IMR-90 (cell line): ENCODE measurements at regions not wholly inside any gene's neighbourhood (a gene's known extent, or its start where the extent isn't known, plus 50 kb on each side); places are given as distances from the start of the nearest gene placed in this dataset.

Experiments
- ATAC-seq: fragments of 200-7000 bp; cut with Tn5 transposase; 2 replicates; pipeline ENCODE4 v1.9.1; 2020; ENCODE audit warnings: low read depth, mild to moderate bottlenecking, moderate library complexity
- BruUV-seq: library from RNA; stranded (reverse); fragments of 400-500 nt; replicated peaks from 2 replicates; lab custom pipeline; 2021; lab: Mats Ljungman, UMichigan
- CTCF ChIA-PET: fragments of 300-600 bp; formaldehyde crosslinking; extraction: SDS; loops from one replicate; lab custom pipeline; 2021; ENCODE audit warnings: antibody characterized with exemption; lab: Yijun Ruan, JAX
- POLR2A ChIA-PET: fragments of 300-600 bp; sonication (Branson Sonifier 250); formaldehyde crosslinking; loops from one replicate; lab custom pipeline; 2022; ENCODE audit warnings: antibody characterized with exemption; ENCODE audit not compliant: unreplicated experiment; lab: Charles Lee
- DNase-seq: peaks from one replicate; pipeline ENCODE4 v3.0.0; 2013
- H2AFZ ChIP-seq: replicated peaks from 2 replicates; pipeline ENCODE3; 2013; ENCODE audit warnings: low read length, mild to moderate bottlenecking; ENCODE audit not compliant: poor library complexity
- H2AK5ac ChIP-seq: 2 replicates; pipeline ENCODE4 v1.6.1; 2013; ENCODE audit warnings: low read depth, low read length, inconsistent platforms
- H2AK9ac ChIP-seq: replicated peaks from 2 replicates; pipeline ENCODE3; 2013; ENCODE audit warnings: mild to moderate bottlenecking, low read depth, low read length, moderate library complexity; ENCODE audit not compliant: poor library complexity
- H2BK120ac ChIP-seq: 2 replicates; pipeline ENCODE4 v1.6.1; 2013; ENCODE audit warnings: low read depth, low read length, inconsistent platforms
- H2BK15ac ChIP-seq: 3 replicates; pipeline ENCODE4 v1.6.1; 2013; ENCODE audit warnings: low read depth, low read length, inconsistent platforms
- H2BK20ac ChIP-seq: 2 replicates; pipeline ENCODE4 v1.6.1; 2013; ENCODE audit warnings: low read depth, mild to moderate bottlenecking, inconsistent platforms, low read length, moderate library complexity
- H2BK5ac ChIP-seq: 2 replicates; pipeline ENCODE4 v1.6.1; 2013; ENCODE audit warnings: mild to moderate bottlenecking, low read depth, low read length, inconsistent platforms; ENCODE audit not compliant: poor library complexity, severe bottlenecking
- H3K14ac ChIP-seq: replicated peaks from 2 replicates; pipeline ENCODE4 v1.6.1; 2013; ENCODE audit warnings: low read depth, low read length, inconsistent platforms
- H3K18ac ChIP-seq: 2 replicates; pipeline ENCODE4 v1.6.1; 2013; ENCODE audit warnings: low read depth, low read length, control low read depth
- H3K23ac ChIP-seq: 2 replicates; pipeline ENCODE4 v1.6.1; 2013; ENCODE audit warnings: low read depth, low read length, inconsistent platforms
- H3K27ac ChIP-seq: 2 replicates; pipeline ENCODE4 v1.5.1; 2013; ENCODE audit warnings: mild to moderate bottlenecking, control low read depth, low read length; ENCODE audit not compliant: insufficient read depth
- H3K27me3 ChIP-seq: 2 replicates; pipeline ENCODE4 v1.6.1; 2013; ENCODE audit warnings: low read length; ENCODE audit not compliant: control insufficient read depth, insufficient read depth
- H3K36me3 ChIP-seq: 2 replicates; pipeline ENCODE4 v1.6.1; 2013; ENCODE audit warnings: low read length, mixed read lengths; ENCODE audit not compliant: control insufficient read depth, insufficient read depth
- H3K4ac ChIP-seq: 2 replicates; pipeline ENCODE4 v1.6.1; 2013; ENCODE audit warnings: low read depth, low read length, inconsistent platforms
- H3K4me1 ChIP-seq: 2 replicates; pipeline ENCODE4 v1.6.1; 2013; ENCODE audit warnings: low read length, mixed read lengths; ENCODE audit not compliant: control insufficient read depth, insufficient read depth
- H3K4me2 ChIP-seq: 2 replicates; pipeline ENCODE4 v1.6.1; 2013; ENCODE audit warnings: low read depth, mild to moderate bottlenecking, control low read depth, low read length, moderate library complexity
- H3K4me3 ChIP-seq: 2 replicates; pipeline ENCODE4 v1.5.1; 2013; ENCODE audit warnings: low read depth, mild to moderate bottlenecking, control low read depth, low read length, moderate library complexity; ENCODE audit not compliant: insufficient read depth
- H3K56ac ChIP-seq: 2 replicates; pipeline ENCODE4 v1.6.1; 2013; ENCODE audit warnings: low read length, inconsistent platforms; ENCODE audit not compliant: insufficient read depth; ENCODE audit errors: extremely low read depth
- H3K79me1 ChIP-seq, 2 experiments: 2 replicates each; pipeline ENCODE4 v1.6.1; 2013; ENCODE audit warnings: low read length in 2 of 2, inconsistent platforms in 1 of 2, low read depth in 1 of 2
- H3K9ac ChIP-seq: 2 replicates; pipeline ENCODE4 v1.6.1; 2013; ENCODE audit warnings: low read depth, low read length, control low read depth
- H3K9me1 ChIP-seq: 2 replicates; pipeline ENCODE4 v1.6.1; 2013; ENCODE audit warnings: low read length, inconsistent platforms; ENCODE audit not compliant: insufficient read depth
- H3K9me3 ChIP-seq: 2 replicates; pipeline ENCODE4 v1.6.1; 2013; ENCODE audit warnings: low read length; ENCODE audit not compliant: control insufficient read depth, insufficient read depth
- H4K20me1 ChIP-seq: 2 replicates; pipeline ENCODE4 v1.6.1; 2013; ENCODE audit warnings: low read length, inconsistent platforms; ENCODE audit not compliant: insufficient read depth
- H4K5ac ChIP-seq: 2 replicates; pipeline ENCODE4 v1.6.1; 2013; ENCODE audit warnings: mild to moderate bottlenecking, low read depth, low read length, control low read depth
- H4K8ac ChIP-seq, 2 experiments: 2 replicates each; pipeline ENCODE4 v1.6.1; 2013; ENCODE audit warnings: low read depth in 2 of 2, low read length in 2 of 2, control low read depth in 1 of 2, inconsistent platforms in 1 of 2
- H4K91ac ChIP-seq: 2 replicates; pipeline ENCODE4 v1.6.1; 2013; ENCODE audit warnings: low read depth, low read length, inconsistent platforms; ENCODE audit not compliant: insufficient read depth
- CEBPB ChIP-seq: IDR thresholded peaks from 2 replicates; pipeline ENCODE4 v1.6.1; 2012; ENCODE audit warnings: low read depth, low read length, improper control_type of control experiment
- MAFK ChIP-seq: IDR thresholded peaks from 2 replicates; pipeline ENCODE4 v1.6.1; 2012; ENCODE audit warnings: low read depth, low read length, improper control_type of control experiment
- MAZ ChIP-seq: IDR thresholded peaks from 2 replicates; pipeline ENCODE4 v1.6.1; 2012; ENCODE audit warnings: low read depth, mild to moderate bottlenecking, low read length, improper control_type of control experiment, moderate library complexity, borderline replicate concordance
- NFE2L2 ChIP-seq: fragments of 150-350 bp; IDR thresholded peaks from 2 replicates; pipeline ENCODE4 v1.6.1; 2016; ENCODE audit warnings: low read depth, mild to moderate bottlenecking, low read length
- POLR2A ChIP-seq: IDR thresholded peaks from 2 replicates; pipeline ENCODE4 v1.6.1; 2012; ENCODE audit warnings: mild to moderate bottlenecking, low read depth, low read length
- RAD21 ChIP-seq: IDR thresholded peaks from 2 replicates; pipeline ENCODE4 v1.6.1; 2012; ENCODE audit warnings: low read length, improper control_type of control experiment
- RCOR1 ChIP-seq: IDR thresholded peaks from 2 replicates; pipeline ENCODE4 v1.6.1; 2012; ENCODE audit warnings: mild to moderate bottlenecking, low read length, improper control_type of control experiment; ENCODE audit not compliant: insufficient replicate concordance
- SMC3 ChIP-seq: fragments of 150-350 bp; IDR thresholded peaks from 2 replicates; pipeline ENCODE4 v1.6.1; 2016; ENCODE audit warnings: low read depth, mild to moderate bottlenecking, antibody characterized with exemption, low read length, moderate library complexity
- WGBS, 2 experiments: methylation state at CpG; one replicate each; pipeline versions ENCODE4 v1.1.5 to v1.1.7; 2013; ENCODE audit warnings: missing lambda C conversion rate in 2 of 2; ENCODE audit not compliant: insufficient read length in 1 of 2; ENCODE audit errors: extremely low coverage in 2 of 2; 5-methylcytosine and 5-hydroxymethylcytosine counted together
- dilution Hi-C: fragments of 300-500 bp; cut with HindIII; formaldehyde crosslinking; loops from one replicate; pipeline ENCODE4 v1.14.3; 2018; ENCODE audit warnings: low sequenced_read_pairs; ENCODE audit not compliant: unreplicated experiment
- in situ Hi-C: fragments of 300-500 bp; cut with MboI; formaldehyde crosslinking; loops from 3 replicates; pipeline ENCODE4 v1.14.3; 2019; ENCODE audit warnings: low sequenced_read_pairs, inconsistent platforms, mixed read lengths
- intact Hi-C: fragments of 100-400 bp; cut with micrococcal nuclease; formaldehyde crosslinking; loops from 2 replicates; pipeline ENCODE4 v1.10.0; 2022
- TF ChIP-seq, protein P1 (sequence below): fragments of 150-350 bp; IDR thresholded peaks from 2 replicates; pipeline ENCODE4 v1.6.1; 2016; ENCODE audit warnings: low read depth, mild to moderate bottlenecking, low read length, moderate library complexity, borderline replicate concordance
- TF ChIP-seq, protein P2 (sequence below): conservative IDR thresholded peaks from 2 replicates; pipeline ENCODE4 v1.5.1; 2012; ENCODE audit warnings: mild to moderate bottlenecking, low read depth, low read length, improper control_type of control experiment
- TF ChIP-seq, protein P3 (sequence below): fragments of 150-350 bp; IDR thresholded peaks from 2 replicates; pipeline ENCODE4 v1.6.1; 2017; ENCODE audit warnings: mild to moderate bottlenecking, antibody characterized with exemption, low read length, low read depth

DNA sequence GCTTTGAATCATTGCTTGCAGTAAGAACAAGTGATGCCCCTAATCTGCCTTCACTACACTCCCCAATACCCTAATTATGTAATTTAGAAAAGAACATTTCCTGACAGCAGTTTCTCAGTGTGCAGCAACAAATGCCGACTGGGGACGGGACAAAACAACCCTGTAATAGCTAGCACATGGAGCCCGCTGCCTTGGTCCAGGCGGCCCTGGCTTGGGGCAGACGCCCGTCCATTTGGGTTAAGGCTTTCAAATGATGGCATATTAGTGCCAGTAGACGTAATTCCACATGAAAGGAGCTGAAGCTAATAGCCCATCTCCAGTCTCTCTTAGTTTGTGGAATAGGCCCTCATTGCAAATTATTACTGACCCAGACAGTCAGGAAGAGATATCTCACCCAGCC lies 150.6 kb upstream of the PITX1 start:
- no peak for ATAC-seq
- 88% methylated on average over 4 of the region's 7 CpGs; no CpG with 5 or more reads in 1 of the 2 experiments for WGBS, 2 experiments
- Histone ChIP-seq H2AK5ac (no peak overlapping the region), H2BK15ac (no peak overlapping the region), H3K27ac (no peak overlapping the region), H3K14ac (no peak overlapping the region), H3K56ac (no peak overlapping the region), H3K4me3 (no peak overlapping the region), H4K20me1 (no peaks in the 10 kb centered on the region), H3K9me1 (no peaks in the 10 kb centered on the region), H3K27me3 (peaks cover 2% of the 10 kb centered on the region; the same call in 1 of the 2 replicates), H3K9me3 (no peaks in the 10 kb centered on the region), H4K91ac (no peak overlapping the region), H3K4me2 (no peak overlapping the region), H2AK9ac (no peak overlapping the region), H2BK20ac (no peak overlapping the region), H3K79me1 (no peaks in the 10 kb centered on the region), H2BK120ac (no peak overlapping the region), H3K36me3 (no peaks in the 10 kb centered on the region), H4K5ac (no peak overlapping the region), H2AFZ (no peak overlapping the region), H3K18ac (no peak overlapping the region), H2BK5ac (no peak overlapping the region), H3K4ac (no peak overlapping the region), H3K9ac (no peak overlapping the region), H3K4me1 (peaks cover 6% of the 10 kb centered on the region; the same call in 1 of the 2 replicates), H4K8ac (no peak overlapping the region), H3K23ac (no peak overlapping the region)
- DNase-seq: no peak
- CTCF ChIA-PET: no interaction called here
- no peak for TF ChIP-seq POLR2A
- TF ChIP-seq, protein P1, sequence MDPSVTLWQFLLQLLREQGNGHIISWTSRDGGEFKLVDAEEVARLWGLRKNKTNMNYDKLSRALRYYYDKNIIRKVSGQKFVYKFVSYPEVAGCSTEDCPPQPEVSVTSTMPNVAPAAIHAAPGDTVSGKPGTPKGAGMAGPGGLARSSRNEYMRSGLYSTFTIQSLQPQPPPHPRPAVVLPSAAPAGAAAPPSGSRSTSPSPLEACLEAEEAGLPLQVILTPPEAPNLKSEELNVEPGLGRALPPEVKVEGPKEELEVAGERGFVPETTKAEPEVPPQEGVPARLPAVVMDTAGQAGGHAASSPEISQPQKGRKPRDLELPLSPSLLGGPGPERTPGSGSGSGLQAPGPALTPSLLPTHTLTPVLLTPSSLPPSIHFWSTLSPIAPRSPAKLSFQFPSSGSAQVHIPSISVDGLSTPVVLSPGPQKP: no peak
- no peak for TF ChIP-seq SMC3
- no peak for TF ChIP-seq RAD21
- TF ChIP-seq CEBPB: no peak
- TF ChIP-seq, protein P2, sequence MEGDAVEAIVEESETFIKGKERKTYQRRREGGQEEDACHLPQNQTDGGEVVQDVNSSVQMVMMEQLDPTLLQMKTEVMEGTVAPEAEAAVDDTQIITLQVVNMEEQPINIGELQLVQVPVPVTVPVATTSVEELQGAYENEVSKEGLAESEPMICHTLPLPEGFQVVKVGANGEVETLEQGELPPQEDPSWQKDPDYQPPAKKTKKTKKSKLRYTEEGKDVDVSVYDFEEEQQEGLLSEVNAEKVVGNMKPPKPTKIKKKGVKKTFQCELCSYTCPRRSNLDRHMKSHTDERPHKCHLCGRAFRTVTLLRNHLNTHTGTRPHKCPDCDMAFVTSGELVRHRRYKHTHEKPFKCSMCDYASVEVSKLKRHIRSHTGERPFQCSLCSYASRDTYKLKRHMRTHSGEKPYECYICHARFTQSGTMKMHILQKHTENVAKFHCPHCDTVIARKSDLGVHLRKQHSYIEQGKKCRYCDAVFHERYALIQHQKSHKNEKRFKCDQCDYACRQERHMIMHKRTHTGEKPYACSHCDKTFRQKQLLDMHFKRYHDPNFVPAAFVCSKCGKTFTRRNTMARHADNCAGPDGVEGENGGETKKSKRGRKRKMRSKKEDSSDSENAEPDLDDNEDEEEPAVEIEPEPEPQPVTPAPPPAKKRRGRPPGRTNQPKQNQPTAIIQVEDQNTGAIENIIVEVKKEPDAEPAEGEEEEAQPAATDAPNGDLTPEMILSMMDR: no peak
- TF ChIP-seq NFE2L2: no peak
- TF ChIP-seq RCOR1: no peak
- TF ChIP-seq, protein P3, sequence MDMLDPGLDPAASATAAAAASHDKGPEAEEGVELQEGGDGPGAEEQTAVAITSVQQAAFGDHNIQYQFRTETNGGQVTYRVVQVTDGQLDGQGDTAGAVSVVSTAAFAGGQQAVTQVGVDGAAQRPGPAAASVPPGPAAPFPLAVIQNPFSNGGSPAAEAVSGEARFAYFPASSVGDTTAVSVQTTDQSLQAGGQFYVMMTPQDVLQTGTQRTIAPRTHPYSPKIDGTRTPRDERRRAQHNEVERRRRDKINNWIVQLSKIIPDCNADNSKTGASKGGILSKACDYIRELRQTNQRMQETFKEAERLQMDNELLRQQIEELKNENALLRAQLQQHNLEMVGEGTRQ: no peak
- TF ChIP-seq MAFK: no peak
- TF ChIP-seq MAZ: no peak
- POLR2A ChIA-PET: no interaction called here
- dilution Hi-C loops: no loop called here
- no TSS peak for BruUV-seq
- intact Hi-C loops: loop anchor here (5.0 kb wide), 1 partner anchor 47 kb away; no protein-coding TSS in a partner anchor
- in situ Hi-C loops: no loop called here
